Esophagus muscularis mucosa (tissue), 4 donors: ENCODE measurements at regions not wholly inside any gene's neighbourhood (a gene's known extent, or its start where the extent isn't known, plus 50 kb on each side); places are given as distances from the start of the nearest gene placed in this dataset.

ENCODE experiments used
- DNase-seq: peaks from one replicate; pipeline ENCODE4 v3.0.0-alpha.2; 2017; ENCODE audit errors: extremely low spot score
- H3K27ac ChIP-seq, 4 donors: fragments of 200-600 bp; sonication (generic); replicated peaks in 1 of 4; 1 replicate in 3 of 4; 2 replicates in 1 of 4; pipeline ENCODE4 v1.5.1; 2016 to 2019; ENCODE audit warnings: mild to moderate bottlenecking in 1 of 4
- H3K27me3 ChIP-seq, 4 donors: fragments of 200-600 bp; sonication (generic); one replicate each; pipeline versions ENCODE4 v1.5.1 to v1.6.0; 2016 to 2019
- H3K36me3 ChIP-seq, 4 donors: fragments of 200-600 bp; sonication (generic); one replicate each; pipeline ENCODE4 v1.5.1; 2016 to 2019
- H3K4me1 ChIP-seq, 4 donors: fragments of 200-600 bp; sonication (generic); one replicate each; pipeline ENCODE4 v1.5.1; 2016 to 2019
- H3K4me3 ChIP-seq, 4 donors: fragments of 200-600 bp; sonication (generic); 1 replicate in 2 of 4; 2 replicates in 2 of 4; pipeline ENCODE4 v1.5.1; 2016 to 2019; ENCODE audit warnings: mild to moderate bottlenecking in 4 of 4, moderate library complexity in 1 of 4
- H3K9me3 ChIP-seq, 4 donors: fragments of 200-600 bp; sonication (generic); 1 replicate in 3 of 4; 2 replicates in 1 of 4; pipeline ENCODE4 v1.5.1; 2016 to 2019
- EP300 ChIP-seq: sonication (generic); formaldehyde crosslinking; IDR thresholded peaks from one replicate; pipeline ENCODE4 v1.6.1; 2017; ENCODE audit warnings: antibody characterized with exemption
- POLR2A ChIP-seq: fragments of 450-650 bp; IDR thresholded peaks from one replicate; pipeline ENCODE4 v1.6.1; 2017; ENCODE audit warnings: antibody characterized with exemption, moderate library complexity, mild to moderate bottlenecking, low read depth
- POLR2AphosphoS5 ChIP-seq, 2 donors: sonication (generic); formaldehyde crosslinking; IDR thresholded peaks; one replicate each; pipeline ENCODE4 v1.6.1; 2017; ENCODE audit warnings: antibody characterized with exemption in 2 of 2
- WGBS: methylation state at CpG from one replicate; pipeline ENCODE4 v1.1.5; 2018; 5-methylcytosine and 5-hydroxymethylcytosine counted together
- intact Hi-C: fragments of 100-400 bp; cut with DNase I; formaldehyde crosslinking; loops from one replicate; pipeline ENCODE4 v1.15.1; 2023
- TF ChIP-seq, protein P1 (sequence below), 3 experiments: fragments of 200-600 bp in 2 of 3; fragments of 450-650 bp in 1 of 3; sonication (generic) in 2 of 3; IDR thresholded peaks; one replicate each; pipeline ENCODE4 v1.5.1; 2017 to 2019; ENCODE audit warnings: antibody characterized with exemption in 3 of 3, mild to moderate bottlenecking in 2 of 3, moderate library complexity in 1 of 3

DNA sequence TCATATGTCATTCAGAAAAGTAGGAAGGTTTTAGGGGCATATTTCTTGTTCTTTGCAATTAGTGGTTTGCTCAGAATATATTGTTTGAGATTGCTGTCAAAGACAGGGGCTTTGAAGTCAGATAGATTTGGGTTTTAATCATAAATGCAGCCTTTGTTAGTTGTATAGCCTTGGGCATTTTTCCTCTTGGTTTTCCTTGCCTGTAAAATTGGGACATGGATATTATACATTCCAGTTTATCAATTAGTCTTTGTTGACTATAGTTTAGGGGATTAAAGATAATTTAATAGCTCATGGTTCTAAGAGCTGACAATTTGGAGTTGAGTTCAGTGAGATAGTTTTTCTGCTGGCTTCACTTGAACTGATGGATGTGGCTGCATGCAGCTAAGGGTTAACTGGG, 88.9 kb downstream of the DMAC1 start:
- Histone ChIP-seq H3K4me3 (no peak overlapping the region), H3K27ac (no peak overlapping the region), H3K27me3 (no peaks in the 10 kb centered on the region), H3K36me3 (no peaks in the 10 kb centered on the region), H3K4me1 (no peaks in the 10 kb centered on the region), H3K9me3 (no peaks in the 10 kb centered on the region)
- DNase-seq, result no peak
- intact Hi-C loops, result no loop called here
- no peak for TF ChIP-seq EP300
- no peak for TF ChIP-seq POLR2AphosphoS5 (IDR thresholded peaks at IDR 0.05)
- TF ChIP-seq, protein P1, sequence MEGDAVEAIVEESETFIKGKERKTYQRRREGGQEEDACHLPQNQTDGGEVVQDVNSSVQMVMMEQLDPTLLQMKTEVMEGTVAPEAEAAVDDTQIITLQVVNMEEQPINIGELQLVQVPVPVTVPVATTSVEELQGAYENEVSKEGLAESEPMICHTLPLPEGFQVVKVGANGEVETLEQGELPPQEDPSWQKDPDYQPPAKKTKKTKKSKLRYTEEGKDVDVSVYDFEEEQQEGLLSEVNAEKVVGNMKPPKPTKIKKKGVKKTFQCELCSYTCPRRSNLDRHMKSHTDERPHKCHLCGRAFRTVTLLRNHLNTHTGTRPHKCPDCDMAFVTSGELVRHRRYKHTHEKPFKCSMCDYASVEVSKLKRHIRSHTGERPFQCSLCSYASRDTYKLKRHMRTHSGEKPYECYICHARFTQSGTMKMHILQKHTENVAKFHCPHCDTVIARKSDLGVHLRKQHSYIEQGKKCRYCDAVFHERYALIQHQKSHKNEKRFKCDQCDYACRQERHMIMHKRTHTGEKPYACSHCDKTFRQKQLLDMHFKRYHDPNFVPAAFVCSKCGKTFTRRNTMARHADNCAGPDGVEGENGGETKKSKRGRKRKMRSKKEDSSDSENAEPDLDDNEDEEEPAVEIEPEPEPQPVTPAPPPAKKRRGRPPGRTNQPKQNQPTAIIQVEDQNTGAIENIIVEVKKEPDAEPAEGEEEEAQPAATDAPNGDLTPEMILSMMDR (IDR thresholded peaks at IDR 0.05), result no peak
- TF ChIP-seq POLR2A, result no peak

DNA sequence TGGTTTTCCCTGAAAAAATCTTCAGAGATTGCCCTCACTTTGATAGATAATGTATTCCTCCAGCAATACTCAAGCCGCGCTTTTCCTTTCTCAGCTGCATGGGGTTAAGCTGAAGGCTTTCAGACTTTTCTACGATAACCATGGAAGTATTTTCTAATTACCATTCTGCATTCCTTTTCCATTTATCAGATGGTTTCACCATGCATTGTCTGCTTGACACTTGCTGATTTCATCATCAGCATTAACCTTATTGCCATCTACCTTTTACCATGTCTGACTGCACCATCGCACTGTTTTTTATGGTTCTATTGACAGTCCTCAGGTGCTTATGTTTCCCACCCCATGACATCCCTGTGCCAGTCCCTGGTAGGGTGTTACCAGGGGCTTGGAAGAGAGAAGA, 91.6 kb downstream of the DMAC1 start:
- WGBS, result 89% methylated on average over 4 of the region's 4 CpGs
- intact Hi-C loops, result no loop called here
- TF ChIP-seq, protein P1 (IDR thresholded peaks at IDR 0.05), result no peak
- TF ChIP-seq POLR2AphosphoS5 (IDR thresholded peaks at IDR 0.05) (no peak), EP300 (no peak), POLR2A (no peak)

GRCh38 chr9:7704543-7704942, 95.0 kb downstream of the DMAC1 start:
- Histone ChIP-seq H3K9me3 (no peaks in the 10 kb centered on the region), H3K4me1 (no peaks in the 10 kb centered on the region), H3K4me3 (no peak overlapping the region), H3K27ac (no peak overlapping the region), H3K27me3 (peaks cover 0 to 8% (median 0%) of the 10 kb centered on the region in 4 donors), H3K36me3 (no peaks in the 10 kb centered on the region)
- intact Hi-C loops, result no loop called here
- no peak for DNase-seq
- TF ChIP-seq, protein P1 (IDR thresholded peaks at IDR 0.05), result no peak
- TF ChIP-seq EP300, result no peak
- TF ChIP-seq POLR2A, result no peak
- no peak for TF ChIP-seq POLR2AphosphoS5 (IDR thresholded peaks at IDR 0.05)
- 68% methylated on average over 1 of the region's 1 CpG for WGBS

More for the DNA sequence above, 91.6 kb downstream of the DMAC1 start:
- no peak overlapping the region for H3K4me3 ChIP-seq
- no peak for DNase-seq
- H3K27ac ChIP-seq, result no peak overlapping the region
- no peaks in the 10 kb centered on the region for H3K27me3 ChIP-seq
- no peaks in the 10 kb centered on the region for H3K9me3 ChIP-seq
- no peaks in the 10 kb centered on the region for H3K36me3 ChIP-seq
- no peaks in the 10 kb centered on the region for H3K4me1 ChIP-seq

DNA sequence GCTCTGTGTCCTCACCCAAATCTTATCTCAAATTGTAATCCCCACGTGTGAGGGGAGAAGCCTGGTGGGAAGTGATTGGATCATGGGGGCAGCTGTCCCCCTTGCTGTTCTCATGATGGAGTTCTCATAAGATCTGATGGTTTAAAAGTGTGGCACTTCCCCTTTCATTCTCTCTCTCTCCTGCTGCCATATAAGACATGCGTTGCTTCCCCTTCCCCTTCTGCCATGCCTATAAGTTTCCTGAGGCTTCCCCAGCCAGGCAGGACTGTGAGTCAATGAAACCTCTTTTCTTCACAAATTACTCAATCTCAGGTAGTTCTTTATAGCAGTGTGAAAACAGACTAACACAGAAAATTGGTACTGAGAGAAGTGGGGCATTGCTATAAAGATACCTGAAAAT, 107.7 kb downstream of the DMAC1 start:
- H3K27ac ChIP-seq, result no peak overlapping the region
- intact Hi-C loops, result no loop called here
- DNase-seq, result no peak
- no peak overlapping the region for H3K4me3 ChIP-seq
- WGBS, result 76% methylated on average over 2 of the region's 2 CpGs
- no peaks in the 10 kb centered on the region for H3K9me3 ChIP-seq
- H3K27me3 ChIP-seq, result no peaks in the 10 kb centered on the region
- no peaks in the 10 kb centered on the region for H3K36me3 ChIP-seq
- no peak for TF ChIP-seq POLR2A
- TF ChIP-seq, protein P1 (IDR thresholded peaks at IDR 0.05), result no peak
- TF ChIP-seq EP300, result no peak
- TF ChIP-seq POLR2AphosphoS5 (IDR thresholded peaks at IDR 0.05), result no peak
- H3K4me1 ChIP-seq, result no peaks in the 10 kb centered on the region

GRCh38 chr9:7690014-7690413, 109.6 kb downstream of the DMAC1 start:
- Histone ChIP-seq H3K36me3 (no peaks in the 10 kb centered on the region), H3K4me1 (no peaks in the 10 kb centered on the region), H3K27me3 (no peaks in the 10 kb centered on the region), H3K9me3 (no peaks in the 10 kb centered on the region), H3K27ac (no peak overlapping the region), H3K4me3 (no peak overlapping the region)
- intact Hi-C loops, result no loop called here
- TF ChIP-seq POLR2A, result no peak
- TF ChIP-seq EP300, result no peak
- TF ChIP-seq POLR2AphosphoS5 (IDR thresholded peaks at IDR 0.05), result no peak
- TF ChIP-seq, protein P1 (IDR thresholded peaks at IDR 0.05), result no peak
- no peak for DNase-seq
